Posterior vena cava (tissue), 2 donors: ENCODE measurements at regions not wholly inside any gene's neighbourhood (a gene's known extent, or its start where the extent isn't known, plus 50 kb on each side); places are given as distances from the start of the nearest gene placed in this dataset.
A peak's percentile ranks its signal among the peaks of the same experiment; 100 is the strongest.

Experiments
- DNase-seq: peaks from one replicate; pipeline ENCODE4 v3.0.0-alpha.2; 2020; ENCODE audit warnings: low spot score
- intact Hi-C, 2 donors: fragments of 100-400 bp; cut with DNase I; formaldehyde crosslinking; loops; one replicate each; pipeline versions ENCODE4 v1.14.1 to v1.14.2; 2022 to 2023
- donor health status: DM: yes; HTN: yes; CAD: no.
- donor health status: DM: yes; HTN: yes; CAD: no.

GRCh38 chr7:80563561-80564327 is 51.9 kb upstream of the GNAT3 start:
- intact Hi-C loops, result loop anchor here in 1 of 2 donors (10.0 kb wide), 1 partner anchor 431 kb away; no protein-coding TSS in a partner anchor
- DNase-seq, result peak; percentile 69

DNA sequence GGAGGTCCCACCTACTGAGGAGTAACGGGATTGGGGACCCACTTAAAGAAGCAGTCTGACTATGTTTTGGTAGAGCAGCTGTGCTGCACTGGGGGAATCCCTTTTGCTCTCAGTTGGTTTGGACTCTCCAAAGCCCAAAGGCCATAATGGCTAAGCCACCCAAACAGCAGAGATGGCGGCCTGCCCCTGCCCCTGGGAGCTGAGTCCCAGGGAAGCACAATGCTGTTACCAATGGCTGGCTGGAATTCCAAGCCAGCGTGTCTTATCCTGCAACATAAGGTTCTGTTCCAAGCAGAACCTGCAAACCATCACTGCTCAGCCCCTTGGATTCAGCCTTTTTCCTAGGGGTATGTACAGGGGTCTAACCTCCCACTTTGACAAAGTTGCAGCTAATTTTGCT is 53.7 kb upstream of the GNAT3 start:
- intact Hi-C loops, result loop anchor here in 1 of 2 donors (10.0 kb wide), 1 partner anchor 429 kb away; no protein-coding TSS in a partner anchor
- no peak for DNase-seq

DNA sequence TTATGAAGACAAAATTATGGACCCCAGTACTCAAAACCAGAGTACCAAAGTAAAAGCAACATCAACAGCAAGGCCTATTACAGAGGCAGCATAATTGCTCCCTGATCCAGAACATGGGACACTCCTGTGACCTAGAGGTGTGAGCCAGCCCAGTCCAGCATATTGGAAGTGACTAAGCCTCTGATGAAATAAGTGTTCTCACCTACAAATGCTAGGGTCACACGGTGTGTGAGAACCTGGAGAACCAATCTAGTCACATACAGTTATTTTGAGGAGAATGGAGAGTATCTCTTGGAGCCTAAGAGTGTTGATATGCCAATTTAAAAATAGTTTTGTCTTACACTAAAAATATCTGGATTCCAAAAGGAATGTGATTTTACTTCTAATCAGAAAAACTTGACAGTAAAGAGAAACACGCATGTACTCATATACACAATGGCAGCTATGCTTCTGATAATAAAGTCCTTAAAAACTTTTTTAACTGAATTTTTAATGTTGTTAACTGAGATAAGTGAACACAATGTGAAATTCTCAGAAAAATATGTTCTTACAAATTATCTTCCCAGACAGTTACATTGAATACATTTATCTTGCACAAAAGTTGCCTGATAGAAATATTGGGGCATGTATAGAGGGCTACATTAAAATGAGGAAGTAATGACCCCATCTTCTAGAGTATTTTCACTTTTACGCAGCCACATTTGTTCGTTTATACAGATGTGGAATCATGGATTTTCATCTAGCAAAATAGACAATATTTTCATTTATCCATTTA is 56.8 kb upstream of the CD36 start:
- no peak for DNase-seq
- intact Hi-C loops, result loop anchor here in 1 of 2 donors (10.0 kb wide), 1 partner anchor 83 kb away; no protein-coding TSS in a partner anchor

DNA sequence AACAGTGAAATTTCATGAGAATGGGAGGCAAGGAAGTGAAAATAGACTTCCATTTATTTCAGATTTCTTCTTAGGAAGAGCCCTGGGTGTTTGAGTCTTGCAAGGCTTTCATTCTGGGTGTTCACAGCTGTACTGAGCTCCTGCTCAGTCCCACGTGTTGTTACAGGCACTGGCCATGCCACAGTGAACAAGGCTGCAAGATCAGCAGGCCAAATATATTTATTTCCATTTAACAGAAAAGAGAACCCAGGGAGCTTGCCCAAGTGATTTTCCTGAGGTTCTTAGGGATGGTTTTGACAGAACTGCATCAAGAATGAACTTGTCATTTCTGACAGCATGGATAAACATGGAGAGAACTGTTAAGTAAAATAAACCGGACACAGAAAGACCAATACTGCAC is 54.5 kb upstream of the CD36 start:
- intact Hi-C loops, result loop anchor here in 1 of 2 donors (10.0 kb wide), 1 partner anchor 81 kb away; no protein-coding TSS in a partner anchor
- no peak for DNase-seq

GRCh38 chr7:80584778-80585177 is 53.7 kb upstream of the CD36 start:
- no peak for DNase-seq
- intact Hi-C loops, result loop anchor here in 1 of 2 donors (10.0 kb wide), 1 partner anchor 80 kb away; no protein-coding TSS in a partner anchor

- intact Hi-C loops, result loop anchor here in 1 of 2 donors (10.0 kb wide), 1 partner anchor 77 kb away; no protein-coding TSS in a partner anchor
- no peak for DNase-seq
Measured at GRCh38 chr7:80587538-80587937, 50.9 kb upstream of the CD36 start.

GRCh38 chr7:80588591-80588990 is 49.9 kb upstream of the CD36 start:
- intact Hi-C loops, result loop anchor here (2.0 to 10.0 kb wide), 2 partner anchors 34 to 76 kb away; no protein-coding TSS in a partner anchor
- no peak for DNase-seq
